RWPE2 (cell line): ENCODE measurements at regions not wholly inside any gene's neighbourhood (a gene's known extent, or its start where the extent isn't known, plus 50 kb on each side); places are given as distances from the start of the nearest gene placed in this dataset.
"Not testable (repeated sequence)": the region's sequence is repeated elsewhere in the genome, so short reads cannot be mapped to it uniquely, and the experiment has no call there.

Experiments
- ATAC-seq: fragments of 200-7000 bp; cut with Tn5 transposase; 3 replicates; pipeline ENCODE4 v1.9.1; 2021; ENCODE audit warnings: low read depth
- DNase-seq: peaks from one replicate; pipeline ENCODE4 v3.0.0-alpha.2; 2020; ENCODE audit warnings: low spot score
- H3K27ac ChIP-seq: fragments of 450-650 bp; 2 replicates; pipeline ENCODE4 v1.5.1; 2017; ENCODE audit warnings: mild to moderate bottlenecking; ENCODE audit not compliant: poor library complexity, severe bottlenecking
- H3K27me3 ChIP-seq: fragments of 250-450 bp; sonication (Bioruptor Pico); 2 replicates; pipeline ENCODE4 v1.5.1; 2021; ENCODE audit warnings: mild to moderate bottlenecking, moderate library complexity; ENCODE audit not compliant: insufficient read depth, poor library complexity, severe bottlenecking
- H3K36me3 ChIP-seq: fragments of 250-450 bp; sonication (Bioruptor Pico); 2 replicates; pipeline ENCODE4 v1.5.1; 2020; ENCODE audit warnings: low read depth, mild to moderate bottlenecking, moderate library complexity
- H3K4me1 ChIP-seq: fragments of 250-450 bp; sonication (Bioruptor Pico); 2 replicates; pipeline ENCODE4 v1.5.1; 2021; ENCODE audit warnings: mild to moderate bottlenecking, moderate library complexity; ENCODE audit not compliant: insufficient read depth, poor library complexity, severe bottlenecking
- H3K4me3 ChIP-seq: fragments of 250-450 bp; sonication (Bioruptor Pico); 2 replicates; pipeline ENCODE4 v1.5.1; 2021; ENCODE audit warnings: mild to moderate bottlenecking, moderate library complexity; ENCODE audit not compliant: severe bottlenecking
- H3K9me3 ChIP-seq: fragments of 250-450 bp; sonication (Bioruptor Pico); 2 replicates; pipeline ENCODE4 v1.5.1; 2021; ENCODE audit warnings: mild to moderate bottlenecking, moderate library complexity; ENCODE audit not compliant: severe bottlenecking
- TF ChIP-seq, protein P1 (sequence below): fragments of 450-650 bp; IDR thresholded peaks from one replicate; pipeline ENCODE4 v1.5.1; 2017; ENCODE audit warnings: mild to moderate bottlenecking, moderate library complexity; ENCODE audit not compliant: poor library complexity, severe bottlenecking

GRCh38 chr7:69095127-69095526 is 503.1 kb upstream of the AUTS2 start:
- Histone ChIP-seq H3K27me3 (no peaks in the 10 kb centered on the region), H3K4me3 (no peak overlapping the region), H3K4me1 (no peaks in the 10 kb centered on the region), H3K9me3 (no peaks in the 10 kb centered on the region), H3K27ac (no peak overlapping the region), H3K36me3 (no peaks in the 10 kb centered on the region)
- TF ChIP-seq, protein P1, sequence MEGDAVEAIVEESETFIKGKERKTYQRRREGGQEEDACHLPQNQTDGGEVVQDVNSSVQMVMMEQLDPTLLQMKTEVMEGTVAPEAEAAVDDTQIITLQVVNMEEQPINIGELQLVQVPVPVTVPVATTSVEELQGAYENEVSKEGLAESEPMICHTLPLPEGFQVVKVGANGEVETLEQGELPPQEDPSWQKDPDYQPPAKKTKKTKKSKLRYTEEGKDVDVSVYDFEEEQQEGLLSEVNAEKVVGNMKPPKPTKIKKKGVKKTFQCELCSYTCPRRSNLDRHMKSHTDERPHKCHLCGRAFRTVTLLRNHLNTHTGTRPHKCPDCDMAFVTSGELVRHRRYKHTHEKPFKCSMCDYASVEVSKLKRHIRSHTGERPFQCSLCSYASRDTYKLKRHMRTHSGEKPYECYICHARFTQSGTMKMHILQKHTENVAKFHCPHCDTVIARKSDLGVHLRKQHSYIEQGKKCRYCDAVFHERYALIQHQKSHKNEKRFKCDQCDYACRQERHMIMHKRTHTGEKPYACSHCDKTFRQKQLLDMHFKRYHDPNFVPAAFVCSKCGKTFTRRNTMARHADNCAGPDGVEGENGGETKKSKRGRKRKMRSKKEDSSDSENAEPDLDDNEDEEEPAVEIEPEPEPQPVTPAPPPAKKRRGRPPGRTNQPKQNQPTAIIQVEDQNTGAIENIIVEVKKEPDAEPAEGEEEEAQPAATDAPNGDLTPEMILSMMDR: no peak
- no peak for ATAC-seq
- DNase-seq: no peak

DNA sequence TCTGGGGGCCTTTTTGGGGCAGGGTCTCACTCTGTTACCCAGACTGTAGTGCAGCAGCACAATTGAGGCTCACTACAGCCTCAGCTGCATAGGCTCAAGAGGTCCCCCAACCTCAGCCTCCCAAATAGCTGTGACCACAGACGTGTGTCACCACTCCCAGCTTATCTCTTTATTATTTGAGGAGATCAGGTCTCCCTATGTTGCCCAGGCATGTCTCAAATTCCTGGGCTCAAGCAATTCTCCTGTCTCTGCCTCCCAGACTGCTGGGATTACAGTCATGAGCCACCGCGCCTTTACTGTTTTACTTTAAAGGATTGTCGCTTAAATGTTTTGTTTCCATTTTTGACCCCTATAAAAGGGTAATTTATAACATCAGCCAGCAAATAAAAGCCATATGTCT is 502.6 kb upstream of the AUTS2 start:
- DNase-seq: no peak
- Histone ChIP-seq H3K9me3 (no peaks in the 10 kb centered on the region), H3K27ac (no peak overlapping the region), H3K4me1 (no peaks in the 10 kb centered on the region), H3K36me3 (no peaks in the 10 kb centered on the region), H3K4me3 (no peak overlapping the region), H3K27me3 (no peaks in the 10 kb centered on the region)
- TF ChIP-seq, protein P1: no peak
- ATAC-seq: no peak

- Histone ChIP-seq H3K9me3 (no peaks in the 10 kb centered on the region), H3K4me1 (peaks cover 3% of the 10 kb centered on the region), H3K27me3 (no peaks in the 10 kb centered on the region), H3K4me3 (no peak overlapping the region), H3K27ac (no peak overlapping the region), H3K36me3 (no peaks in the 10 kb centered on the region)
- ATAC-seq (no peak), DNase-seq (no peak)
- TF ChIP-seq, protein P1: no peak
Observed at GRCh38 chr7:69104023-69104422, 494.3 kb upstream of the AUTS2 start.

- ATAC-seq: peak; percentile 84
- DNase-seq: no peak
Observed at GRCh38 chr7:69105092-69105491, 493.2 kb upstream of the AUTS2 start.

GRCh38 chr7:69105981-69106380 is 492.3 kb upstream of the AUTS2 start:
- peaks cover 3% of the 10 kb centered on the region for H3K4me1 ChIP-seq
- no peaks in the 10 kb centered on the region for H3K9me3 ChIP-seq
- ATAC-seq (no peak), DNase-seq (no peak)
- H3K27me3 ChIP-seq: no peaks in the 10 kb centered on the region
- H3K4me3 ChIP-seq: no peak overlapping the region
- H3K27ac ChIP-seq: no peak overlapping the region
- H3K36me3 ChIP-seq: no peaks in the 10 kb centered on the region
- TF ChIP-seq, protein P1: no peak

More at GRCh38 chr7:69105092-69105491, 493.2 kb upstream of the AUTS2 start:
- Histone ChIP-seq H3K4me3 (no peak overlapping the region), H3K27ac (peak overlapping the region; percentile 28), H3K4me1 (peaks cover 3% of the 10 kb centered on the region), H3K9me3 (no peaks in the 10 kb centered on the region), H3K36me3 (no peaks in the 10 kb centered on the region), H3K27me3 (no peaks in the 10 kb centered on the region)
- TF ChIP-seq, protein P1: no peak

DNA sequence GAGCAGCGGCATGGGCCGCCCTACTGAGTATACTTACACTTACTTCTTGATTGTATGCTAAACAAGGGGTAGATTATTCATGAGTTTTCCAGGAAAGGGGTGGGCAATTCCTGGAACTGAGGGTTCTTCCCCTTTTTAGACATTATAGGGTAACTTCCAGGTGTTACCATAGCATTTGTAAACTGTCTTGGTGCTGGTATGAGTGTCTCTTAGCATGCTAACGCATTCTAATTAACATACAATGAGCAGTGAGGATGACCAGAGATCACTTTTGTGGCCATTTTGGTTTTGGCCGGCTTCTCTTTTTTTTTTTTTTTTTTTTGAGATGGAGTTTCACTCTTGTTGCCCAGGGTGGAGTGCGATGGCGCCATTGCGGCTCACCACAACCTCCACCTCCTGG is 491.8 kb upstream of the AUTS2 start:
- H3K36me3 ChIP-seq, ATAC-seq, H3K4me1 ChIP-seq, H3K27me3 ChIP-seq, H3K27ac ChIP-seq, H3K4me3 ChIP-seq, H3K9me3 ChIP-seq, DNase-seq: not testable (repeated sequence)

DNA sequence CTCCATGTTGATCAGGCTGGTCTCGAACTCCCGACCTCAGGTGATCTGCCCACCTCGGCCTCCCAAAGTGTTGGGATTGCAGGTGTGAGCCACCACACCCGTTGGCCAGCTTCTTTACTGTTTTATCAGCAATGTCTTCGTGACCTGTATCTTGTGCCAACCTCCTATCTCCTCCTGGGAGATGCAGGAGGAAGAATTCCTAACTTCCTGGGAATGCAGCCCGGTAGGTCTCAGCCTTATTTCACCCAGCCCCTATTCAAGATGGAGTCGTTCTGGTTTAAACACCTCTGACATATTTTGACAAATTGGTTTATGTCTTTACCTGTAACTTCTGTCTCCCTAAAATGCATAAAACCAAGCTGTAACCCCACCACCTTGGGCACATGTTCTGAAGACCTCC is 491.3 kb upstream of the AUTS2 start:
- H3K27me3 ChIP-seq, H3K4me1 ChIP-seq, H3K27ac ChIP-seq, DNase-seq, ATAC-seq, H3K36me3 ChIP-seq, H3K9me3 ChIP-seq, H3K4me3 ChIP-seq: not testable (repeated sequence)
